GM12872 (cell line): ENCODE measurements at regions not wholly inside any gene's neighbourhood (a gene's known extent, or its start where the extent isn't known, plus 50 kb on each side); places are given as distances from the start of the nearest gene placed in this dataset.

Source experiments
- TF ChIP-seq, protein P1 (sequence below): IDR thresholded peaks from 3 replicates; pipeline ENCODE4 v1.5.1; 2011; ENCODE audit warnings: low read depth, mild to moderate bottlenecking, low read length, moderate library complexity; ENCODE audit not compliant: insufficient read depth

GRCh38 chr3:162317046-162317445 lies 820.4 kb downstream of the OTOL1 start:
- TF ChIP-seq, protein P1, sequence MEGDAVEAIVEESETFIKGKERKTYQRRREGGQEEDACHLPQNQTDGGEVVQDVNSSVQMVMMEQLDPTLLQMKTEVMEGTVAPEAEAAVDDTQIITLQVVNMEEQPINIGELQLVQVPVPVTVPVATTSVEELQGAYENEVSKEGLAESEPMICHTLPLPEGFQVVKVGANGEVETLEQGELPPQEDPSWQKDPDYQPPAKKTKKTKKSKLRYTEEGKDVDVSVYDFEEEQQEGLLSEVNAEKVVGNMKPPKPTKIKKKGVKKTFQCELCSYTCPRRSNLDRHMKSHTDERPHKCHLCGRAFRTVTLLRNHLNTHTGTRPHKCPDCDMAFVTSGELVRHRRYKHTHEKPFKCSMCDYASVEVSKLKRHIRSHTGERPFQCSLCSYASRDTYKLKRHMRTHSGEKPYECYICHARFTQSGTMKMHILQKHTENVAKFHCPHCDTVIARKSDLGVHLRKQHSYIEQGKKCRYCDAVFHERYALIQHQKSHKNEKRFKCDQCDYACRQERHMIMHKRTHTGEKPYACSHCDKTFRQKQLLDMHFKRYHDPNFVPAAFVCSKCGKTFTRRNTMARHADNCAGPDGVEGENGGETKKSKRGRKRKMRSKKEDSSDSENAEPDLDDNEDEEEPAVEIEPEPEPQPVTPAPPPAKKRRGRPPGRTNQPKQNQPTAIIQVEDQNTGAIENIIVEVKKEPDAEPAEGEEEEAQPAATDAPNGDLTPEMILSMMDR, result no peak

GRCh38 chr3:162328649-162329048 lies 832.0 kb downstream of the OTOL1 start:
- TF ChIP-seq, protein P1, result no peak

DNA sequence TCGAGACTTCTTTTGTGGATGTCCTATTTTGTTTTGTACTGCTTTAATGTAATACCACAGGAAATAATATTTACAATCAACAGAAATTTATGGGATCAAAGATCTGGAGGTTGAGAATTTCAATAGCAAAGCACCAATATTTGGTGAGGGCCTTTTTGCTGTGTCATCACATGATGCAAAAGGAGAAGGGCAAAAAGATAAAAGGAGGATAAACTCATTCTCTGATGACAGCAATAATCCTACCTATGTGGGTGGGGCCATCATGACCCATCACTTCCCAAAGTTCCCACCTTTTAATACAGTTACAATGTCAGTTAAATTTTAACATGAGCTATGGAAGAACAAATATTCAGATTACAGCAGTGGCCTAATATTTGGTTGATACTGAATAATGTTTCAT lies 832.9 kb downstream of the OTOL1 start:
- TF ChIP-seq, protein P1, result no peak

GRCh38 chr3:162332344-162332743 lies 835.7 kb downstream of the OTOL1 start:
- TF ChIP-seq, protein P1, result no peak

- TF ChIP-seq, protein P1, result no peak
Measured at GRCh38 chr3:162334537-162334936, 837.9 kb downstream of the OTOL1 start.

- TF ChIP-seq, protein P1, result no peak
Measured at GRCh38 chr3:162337630-162338029, 841.0 kb downstream of the OTOL1 start.

GRCh38 chr3:162338514-162338913 lies 841.9 kb downstream of the OTOL1 start:
- TF ChIP-seq, protein P1, result no peak

DNA sequence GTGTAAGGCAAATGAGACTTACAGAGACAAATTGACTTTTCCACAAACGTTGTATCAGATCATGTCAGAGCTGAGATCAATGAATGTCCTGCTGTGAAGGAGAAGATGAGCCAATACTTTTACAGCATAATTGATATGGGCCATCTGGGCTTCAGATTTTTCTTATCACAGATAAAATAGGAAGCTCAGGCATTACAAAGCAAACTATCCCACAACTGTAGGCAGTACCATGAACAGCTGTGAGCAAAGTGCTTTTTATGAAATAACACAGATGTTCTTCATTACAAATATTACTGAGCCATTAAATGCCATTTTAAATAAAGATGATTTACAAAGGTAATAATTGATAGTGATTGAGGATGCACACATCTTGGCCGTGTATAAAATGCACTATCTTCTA lies 852.3 kb downstream of the OTOL1 start:
- TF ChIP-seq, protein P1, result no peak
